Stomach (tissue), 8 donors: ENCODE measurements at regions not wholly inside any gene's neighbourhood (a gene's known extent, or its start where the extent isn't known, plus 50 kb on each side); places are given as distances from the start of the nearest gene placed in this dataset.

ENCODE experiments used
- DNase-seq, 2 donors: peaks; one replicate each; pipeline versions ENCODE4 v3.0.0 to v3.0.0-alpha.2; 2013 to 2019
- H3K27ac ChIP-seq, 5 donors: fragments of 200-600 bp in 4 of 5; sonication (generic) in 4 of 5; one replicate each; pipeline ENCODE4 v1.5.1; 2013 to 2019; ENCODE audit warnings: mild to moderate bottlenecking in 1 of 5, moderate library complexity in 1 of 5
- H3K27me3 ChIP-seq, 3 donors: fragments of 200-600 bp; sonication (generic); one replicate each; pipeline ENCODE4 v1.5.1; 2017 to 2019; ENCODE audit warnings: mixed run types in 1 of 3
- H3K36me3 ChIP-seq, 4 donors: fragments of 200-600 bp; sonication (generic); 1 replicate in 3 of 4; 2 replicates in 1 of 4; pipeline ENCODE4 v1.5.1; 2016 to 2019
- H3K4me1 ChIP-seq, 4 donors: fragments of 200-600 bp; sonication (generic); one replicate each; pipeline ENCODE4 v1.5.1; 2016 to 2019
- H3K4me3 ChIP-seq, 4 donors: fragments of 200-600 bp; sonication (generic) in 3 of 4; one replicate each; pipeline ENCODE4 v1.5.1; 2016 to 2019; ENCODE audit warnings: mild to moderate bottlenecking in 1 of 4
- H3K9me3 ChIP-seq, 4 donors: fragments of 200-600 bp; sonication (generic); one replicate each; pipeline ENCODE4 v1.5.1; 2016 to 2019
- EP300 ChIP-seq: sonication (generic); formaldehyde crosslinking; IDR thresholded peaks from one replicate; pipeline ENCODE4 v1.6.1; 2017; ENCODE audit warnings: antibody characterized with exemption
- POLR2A ChIP-seq, 4 donors: fragments of 450-650 bp; IDR thresholded peaks; one replicate each; pipeline ENCODE4 v1.6.1; 2016; ENCODE audit warnings: antibody characterized with exemption in 4 of 4, control low read depth in 2 of 4, mild to moderate bottlenecking in 1 of 4, moderate library complexity in 1 of 4
- POLR2AphosphoS5 ChIP-seq, 3 donors: sonication (generic); formaldehyde crosslinking; IDR thresholded peaks; one replicate each; pipeline ENCODE4 v1.6.1; 2016; ENCODE audit warnings: antibody characterized with exemption in 3 of 3
- WGBS, 5 donors: extraction: QIAGEN DNeasy Blood & Tissue Kit in 3 of 5; methylation state at CpG; one replicate each; pipeline versions ENCODE4 v1.1.5 to v1.1.7; 2013 to 2018; 5-methylcytosine and 5-hydroxymethylcytosine counted together
- intact Hi-C: fragments of 100-400 bp; cut with DNase I; formaldehyde crosslinking; loops from one replicate; pipeline ENCODE4 v1.15.1; 2023; ENCODE audit warnings: low total_unique reads
- TF ChIP-seq, protein P1 (sequence below), 7 experiments: fragments of 450-650 bp in 4 of 7; fragments of 200-600 bp in 3 of 7; sonication (generic) in 3 of 7; IDR thresholded peaks; one replicate each; pipeline ENCODE4 v1.5.1; 2016 to 2019; ENCODE audit warnings: antibody characterized with exemption in 7 of 7, control low read depth in 2 of 7, mild to moderate bottlenecking in 1 of 7
- donor health status: healthy with polysubstance abuse.
- donor health status: Bipolar disorder and iron deficiency.
- donor health status: healthy.

DNA sequence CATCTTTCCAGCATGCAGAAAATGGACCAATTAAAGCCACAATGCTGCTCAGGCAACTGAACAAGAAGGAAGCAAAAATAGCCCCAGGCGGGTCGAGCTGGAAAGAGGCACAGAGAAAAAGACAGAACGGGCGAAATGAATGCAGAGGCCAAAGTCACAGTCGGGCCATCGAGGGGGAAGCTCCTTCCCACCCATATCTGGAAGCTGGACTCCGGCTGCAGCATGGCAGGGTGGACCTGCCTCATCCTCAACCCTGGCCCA is 58.6 kb upstream of the PRDM11 start:
- Histone ChIP-seq H3K27me3 (peaks cover 0 to 6% (median 0%) of the 10 kb centered on the region in 3 donors), H3K27ac (peak overlapping the region in 4 of 5 donors; percentile 35 to 78 (median 48)), H3K4me1 (peaks cover 0 to 33% (median 19%) of the 10 kb centered on the region in 4 donors), H3K9me3 (no peaks in the 10 kb centered on the region), H3K4me3 (no peak overlapping the region), H3K36me3 (no peaks in the 10 kb centered on the region)
- intact Hi-C loops = no loop called here
- no peak for DNase-seq
- no peak for TF ChIP-seq EP300
- no peak for TF ChIP-seq POLR2A (IDR thresholded peaks at IDR 0.05)
- TF ChIP-seq POLR2AphosphoS5 (IDR thresholded peaks at IDR 0.05) = no peak
- TF ChIP-seq, protein P1, sequence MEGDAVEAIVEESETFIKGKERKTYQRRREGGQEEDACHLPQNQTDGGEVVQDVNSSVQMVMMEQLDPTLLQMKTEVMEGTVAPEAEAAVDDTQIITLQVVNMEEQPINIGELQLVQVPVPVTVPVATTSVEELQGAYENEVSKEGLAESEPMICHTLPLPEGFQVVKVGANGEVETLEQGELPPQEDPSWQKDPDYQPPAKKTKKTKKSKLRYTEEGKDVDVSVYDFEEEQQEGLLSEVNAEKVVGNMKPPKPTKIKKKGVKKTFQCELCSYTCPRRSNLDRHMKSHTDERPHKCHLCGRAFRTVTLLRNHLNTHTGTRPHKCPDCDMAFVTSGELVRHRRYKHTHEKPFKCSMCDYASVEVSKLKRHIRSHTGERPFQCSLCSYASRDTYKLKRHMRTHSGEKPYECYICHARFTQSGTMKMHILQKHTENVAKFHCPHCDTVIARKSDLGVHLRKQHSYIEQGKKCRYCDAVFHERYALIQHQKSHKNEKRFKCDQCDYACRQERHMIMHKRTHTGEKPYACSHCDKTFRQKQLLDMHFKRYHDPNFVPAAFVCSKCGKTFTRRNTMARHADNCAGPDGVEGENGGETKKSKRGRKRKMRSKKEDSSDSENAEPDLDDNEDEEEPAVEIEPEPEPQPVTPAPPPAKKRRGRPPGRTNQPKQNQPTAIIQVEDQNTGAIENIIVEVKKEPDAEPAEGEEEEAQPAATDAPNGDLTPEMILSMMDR (IDR thresholded peaks at IDR 0.05) = no peak
- 58 to 82% (median 73%) methylated on average over 7 of the region's 7 CpGs for WGBS, 5 donors

DNA sequence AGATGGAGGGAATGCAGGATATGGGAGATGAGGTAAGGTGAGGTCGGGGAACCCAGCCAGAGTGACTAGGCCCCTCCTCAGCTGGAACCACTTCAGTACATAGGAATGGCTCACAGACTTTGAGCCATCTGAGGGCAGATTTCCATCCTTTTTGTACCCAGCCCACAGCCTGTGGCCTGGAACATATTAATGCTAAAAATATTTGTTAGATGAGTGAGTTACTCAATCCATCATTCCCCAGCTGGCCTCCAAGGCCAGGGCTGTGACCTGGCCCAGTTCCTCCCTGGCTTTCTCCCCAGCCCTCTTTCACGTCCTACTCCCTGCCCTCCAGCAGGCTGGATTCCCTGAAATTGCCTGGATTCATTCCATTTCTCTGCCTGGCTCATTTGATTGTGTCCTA is 57.2 kb upstream of the PRDM11 start:
- H3K36me3 ChIP-seq = no peaks in the 10 kb centered on the region
- peaks cover 0 to 35% (median 20%) of the 10 kb centered on the region in 4 donors for H3K4me1 ChIP-seq
- TF ChIP-seq EP300 (no peak), POLR2AphosphoS5 (IDR thresholded peaks at IDR 0.05) (peak; percentile 20 to 75 (median 30)), POLR2A (IDR thresholded peaks at IDR 0.05) (no peak)
- TF ChIP-seq, protein P1 (IDR thresholded peaks at IDR 0.05) = no peak
- DNase-seq = peak; percentile 33 to 73
- H3K4me3 ChIP-seq = no peak overlapping the region
- no peaks in the 10 kb centered on the region for H3K9me3 ChIP-seq
- WGBS, 5 donors = 39 to 56% (median 46%) methylated on average over 2 of the region's 2 CpGs
- no peaks in the 10 kb centered on the region for H3K27me3 ChIP-seq
- peak overlapping the region in 4 of 5 donors; percentile 64 to 81 (median 77) for H3K27ac ChIP-seq
- intact Hi-C loops = no loop called here

DNA sequence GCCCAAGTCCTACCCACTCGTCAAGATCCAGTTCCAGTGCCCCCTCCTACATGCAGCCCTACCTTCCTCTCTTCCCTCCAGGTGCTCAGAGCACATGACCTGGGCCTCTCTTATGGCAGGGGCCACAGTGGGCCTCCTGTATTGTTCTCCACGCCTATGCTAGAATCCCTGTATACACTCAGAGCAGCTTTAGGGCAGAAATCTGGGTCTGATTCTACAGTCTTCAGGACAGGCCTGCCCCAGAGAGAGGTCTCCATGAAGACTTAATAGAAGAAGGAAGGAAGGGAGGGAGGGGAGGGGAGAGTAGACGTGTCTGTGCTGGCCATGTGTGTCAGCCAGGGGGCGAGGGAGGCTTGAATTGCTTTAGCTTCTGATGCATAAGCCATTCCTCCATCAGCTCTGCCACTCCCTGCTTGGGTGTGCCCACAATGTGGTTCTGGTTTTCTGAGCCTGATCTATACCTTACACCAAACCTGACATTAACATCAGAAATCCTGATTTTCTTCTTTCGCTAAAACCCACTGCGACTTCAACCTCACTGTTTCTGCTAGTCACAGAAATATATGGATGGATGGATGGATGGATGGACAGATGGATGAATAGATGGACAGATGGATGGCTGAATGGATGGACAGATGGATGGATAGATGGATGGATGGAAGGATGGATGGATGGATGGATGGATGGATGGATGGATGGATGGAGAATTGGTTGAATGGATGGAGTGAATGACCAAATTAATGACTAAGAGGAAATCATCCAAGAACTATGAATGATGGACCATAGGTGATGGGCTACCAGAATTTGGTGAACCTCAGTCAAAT is 56.6 kb upstream of the PRDM11 start:
- intact Hi-C loops = no loop called here
- WGBS, 5 donors = 56 to 67% (median 64%) methylated on average over 6 of the region's 6 CpGs
- Histone ChIP-seq H3K4me1 (peaks cover 0 to 35% (median 20%) of the 10 kb centered on the region in 4 donors), H3K36me3 (no peaks in the 10 kb centered on the region), H3K27me3 (no peaks in the 10 kb centered on the region), H3K27ac (peak overlapping the region in 4 of 5 donors; percentile 64 to 81 (median 77)), H3K9me3 (no peaks in the 10 kb centered on the region), H3K4me3 (no peak overlapping the region)
- peak in 1 of 2 donors; percentile 60 for DNase-seq
- TF ChIP-seq, protein P1 (IDR thresholded peaks at IDR 0.05) = no peak
- TF ChIP-seq EP300 = no peak
- no peak for TF ChIP-seq POLR2AphosphoS5 (IDR thresholded peaks at IDR 0.05)
- TF ChIP-seq POLR2A (IDR thresholded peaks at IDR 0.05) = no peak

DNA sequence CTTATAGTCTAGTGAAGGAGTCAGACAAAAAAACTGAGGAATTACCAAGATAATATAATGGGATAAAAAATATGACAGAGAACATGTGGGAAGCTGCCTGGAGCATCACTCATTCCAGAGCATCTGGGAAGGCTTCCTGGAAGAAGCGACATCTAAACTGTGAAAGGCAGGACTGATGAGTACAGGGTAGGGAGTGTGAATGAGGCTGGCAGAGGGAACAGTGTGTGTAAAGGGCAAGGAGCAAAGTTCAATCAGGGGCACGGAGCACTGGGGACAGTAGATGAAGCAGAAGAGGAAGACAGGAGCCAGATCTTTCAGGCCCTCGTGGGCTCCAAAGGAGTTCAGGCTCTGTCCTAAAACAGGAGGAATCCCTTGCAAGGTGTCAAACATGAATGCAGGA is 55.8 kb upstream of the PRDM11 start:
- Histone ChIP-seq H3K36me3 (no peaks in the 10 kb centered on the region), H3K27ac (peak overlapping the region in 2 of 5 donors; percentile 4 to 78), H3K9me3 (no peaks in the 10 kb centered on the region), H3K4me1 (peaks cover 0 to 35% (median 20%) of the 10 kb centered on the region in 4 donors), H3K27me3 (peaks cover 0 to 3% (median 0%) of the 10 kb centered on the region in 3 donors), H3K4me3 (no peak overlapping the region)
- TF ChIP-seq, protein P1 (IDR thresholded peaks at IDR 0.05) = no peak
- TF ChIP-seq POLR2A (IDR thresholded peaks at IDR 0.05) = no peak
- TF ChIP-seq POLR2AphosphoS5 (IDR thresholded peaks at IDR 0.05) = no peak
- no peak for TF ChIP-seq EP300
- 63 to 72% (median 70%) methylated on average over 3 of the region's 3 CpGs for WGBS, 5 donors
- DNase-seq = no peak
- intact Hi-C loops = no loop called here
